ENCODE measurements at regions not wholly inside any gene's neighbourhood (a gene's known extent, or its start where the extent isn't known, plus 50 kb on each side); places are given as distances from the start of the nearest gene placed in this dataset.
"Not testable (repeated sequence)": the region's sequence is repeated elsewhere in the genome, so short reads cannot be mapped to it uniquely, and the experiment has no call there.

- no peak for DNase-seq
Measured at GRCh38 chr3:176296066-176296597, 901.1 kb downstream of the TBL1XR1 start.

- no peak for DNase-seq
Measured at GRCh38 chr3:176293276-176293675, 904.0 kb downstream of the TBL1XR1 start.

GRCh38 chr3:176286476-176287085 lies 910.7 kb downstream of the TBL1XR1 start:
- no peak for DNase-seq

GRCh38 chr3:176275538-176275937 lies 921.7 kb downstream of the TBL1XR1 start:
- DNase-seq, result no peak

GRCh38 chr3:176275113-176275512 lies 922.2 kb downstream of the TBL1XR1 start:
- DNase-seq, result no peak

- no peak for DNase-seq
Measured at GRCh38 chr3:176274161-176274560, 923.1 kb downstream of the TBL1XR1 start.

- no peak for DNase-seq
Measured at GRCh38 chr3:176262071-176262470, 935.2 kb downstream of the TBL1XR1 start.

- no peak for DNase-seq
Measured at GRCh38 chr3:176247191-176247590, 950.1 kb downstream of the TBL1XR1 start.

- DNase-seq, result no peak
Measured at GRCh38 chr3:176219970-176220369, 977.3 kb downstream of the TBL1XR1 start.

GRCh38 chr3:176214758-176215157 lies 982.5 kb downstream of the TBL1XR1 start:
- no peak for DNase-seq

GRCh38 chr3:176213314-176213713 lies 984.0 kb downstream of the TBL1XR1 start:
- DNase-seq, result not testable (repeated sequence)

- no peak for DNase-seq
Measured at GRCh38 chr3:176208915-176209314, 988.4 kb downstream of the TBL1XR1 start.

- no peak for DNase-seq
Measured at GRCh38 chr3:176208283-176208682, 989.0 kb downstream of the TBL1XR1 start.

- DNase-seq, result no peak
Measured at GRCh38 chr3:176206809-176207208, 990.5 kb downstream of the TBL1XR1 start.

GRCh38 chr3:176202652-176203051 lies 994.6 kb downstream of the TBL1XR1 start:
- no peak for DNase-seq

GRCh38 chr3:176193032-176193730 lies 1004.1 kb downstream of the TBL1XR1 start:
- no peak for DNase-seq

GRCh38 chr3:176190755-176191154 lies 1006.5 kb downstream of the TBL1XR1 start:
- no peak for DNase-seq

- DNase-seq, result no peak
Measured at GRCh38 chr3:176183181-176183580, 1014.1 kb downstream of the TBL1XR1 start.

- no peak for DNase-seq
Measured at GRCh38 chr3:176174060-176174459, 1023.2 kb downstream of the TBL1XR1 start.

GRCh38 chr3:176172492-176172891 lies 1024.8 kb downstream of the TBL1XR1 start:
- no peak for DNase-seq

- no peak for DNase-seq
Measured at GRCh38 chr3:176167272-176167671, 1030.0 kb downstream of the TBL1XR1 start.

GRCh38 chr3:176160997-176161396 lies 1036.3 kb downstream of the TBL1XR1 start:
- DNase-seq, result no peak

GRCh38 chr3:176159796-176160195 lies 1037.5 kb downstream of the TBL1XR1 start:
- no peak for DNase-seq

GRCh38 chr3:176155012-176155411 lies 1042.3 kb downstream of the TBL1XR1 start:
- DNase-seq, result no peak

- no peak for DNase-seq
Measured at GRCh38 chr3:176149567-176149966, 1047.7 kb downstream of the TBL1XR1 start.
